ENCODE measurements at regions not wholly inside any gene's neighbourhood (a gene's known extent, or its start where the extent isn't known, plus 50 kb on each side); places are given as distances from the start of the nearest gene placed in this dataset.

DNA sequence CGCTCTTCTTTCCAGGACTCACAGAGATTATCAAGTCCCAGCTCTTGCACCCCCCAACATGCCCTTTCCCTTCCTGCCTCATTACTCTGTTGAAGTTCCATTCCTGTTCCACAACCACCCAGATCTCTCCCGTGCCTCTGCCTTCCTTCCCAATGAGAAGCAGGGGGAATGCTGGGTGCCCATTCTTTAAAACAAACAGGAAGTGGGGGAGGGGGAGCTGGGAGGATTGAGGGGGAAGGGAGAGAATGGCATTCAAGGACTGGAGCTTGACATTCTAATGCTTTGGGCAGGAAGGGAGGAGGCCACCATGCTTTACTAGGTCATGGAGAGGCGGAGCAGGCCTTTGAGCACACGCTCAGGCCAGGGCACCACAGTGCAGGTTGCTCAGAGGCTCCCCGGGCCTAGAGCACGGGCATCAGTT lies 150.3 kb upstream of the IRF2BP2 start:
- H3K27me3 ChIP-seq (ENCODE audit: control insufficient read depth, insufficient read depth, low read length) = peaks cover 4% of the 10 kb centered on the region
- peaks cover 8% of the 10 kb centered on the region for H3K4me1 ChIP-seq (ENCODE audit: control insufficient read depth, insufficient read depth, low read length)
- no peak overlapping the region for H3K4me3 ChIP-seq (ENCODE audit: low read length)
- no peaks in the 10 kb centered on the region for H3K9me3 ChIP-seq (replicated peaks; ENCODE audit: control insufficient read depth, low read depth, low read length)
- DNase-seq = no peak
- no peak overlapping the region for H3K27ac ChIP-seq (ENCODE audit: low read length)
- WGBS (ENCODE audit: insufficient coverage) = 79% methylated on average over 3 of the region's 6 CpGs
- no peaks in the 10 kb centered on the region for H3K36me3 ChIP-seq (ENCODE audit: control insufficient read depth, insufficient read depth, low read length)

DNA sequence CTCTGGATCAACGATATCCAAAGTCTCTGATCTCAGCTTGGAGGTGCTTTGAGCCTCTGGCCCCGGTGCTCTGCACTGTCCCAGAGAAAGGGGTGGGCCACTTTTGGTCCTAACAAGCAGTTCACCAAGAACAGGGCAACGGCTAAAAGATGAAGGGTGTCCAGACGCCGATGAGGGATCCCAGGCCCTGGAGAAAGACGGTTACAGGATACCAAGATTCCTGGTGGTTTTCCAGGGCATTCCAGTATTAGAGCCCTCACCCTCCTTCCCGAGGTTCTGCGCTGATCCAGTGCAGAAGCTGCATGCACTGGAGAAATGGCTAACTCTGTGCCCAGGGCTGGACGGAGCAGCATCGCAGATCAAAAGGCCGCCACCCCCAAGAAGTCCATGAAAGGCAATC lies 149.9 kb upstream of the IRF2BP2 start:
- Histone ChIP-seq H3K4me1 (ENCODE audit: control insufficient read depth, insufficient read depth, low read length) (peaks cover 9% of the 10 kb centered on the region), H3K36me3 (ENCODE audit: control insufficient read depth, insufficient read depth, low read length) (no peaks in the 10 kb centered on the region), H3K4me3 (ENCODE audit: low read length) (no peak overlapping the region), H3K9me3 (replicated peaks; ENCODE audit: control insufficient read depth, low read depth, low read length) (no peaks in the 10 kb centered on the region), H3K27ac (ENCODE audit: low read length) (no peak overlapping the region), H3K27me3 (ENCODE audit: control insufficient read depth, insufficient read depth, low read length) (peaks cover 4% of the 10 kb centered on the region)
- no peak for DNase-seq
- 86% methylated on average over 11 of the region's 11 CpGs for WGBS (ENCODE audit: insufficient coverage)

DNA sequence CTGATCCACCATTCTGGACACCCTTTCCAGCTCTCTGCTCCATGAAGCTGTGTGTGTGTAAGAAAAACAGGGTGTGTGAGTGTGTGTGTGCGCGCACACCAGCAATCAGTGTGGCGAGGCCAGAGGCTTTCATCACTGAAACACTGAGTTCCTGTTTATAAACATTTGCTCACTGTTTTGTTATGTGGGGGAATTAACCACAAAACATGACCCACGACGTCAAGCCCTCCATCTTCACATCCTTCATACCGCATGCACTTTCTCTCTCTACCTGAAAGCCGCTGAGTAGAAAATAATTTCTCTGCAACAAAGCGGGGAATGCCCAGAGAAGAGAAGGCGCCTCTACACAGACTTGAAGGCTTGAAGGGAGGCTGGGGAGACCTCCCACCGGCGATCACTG lies 148.9 kb upstream of the IRF2BP2 start:
- peaks cover 9% of the 10 kb centered on the region for H3K4me1 ChIP-seq (ENCODE audit: control insufficient read depth, insufficient read depth, low read length)
- H3K27me3 ChIP-seq (ENCODE audit: control insufficient read depth, insufficient read depth, low read length) = peaks cover 4% of the 10 kb centered on the region
- 88% methylated on average over 4 of the region's 11 CpGs for WGBS (ENCODE audit: insufficient coverage)
- no peak for DNase-seq
- H3K4me3 ChIP-seq (ENCODE audit: low read length) = no peak overlapping the region
- no peaks in the 10 kb centered on the region for H3K9me3 ChIP-seq (replicated peaks; ENCODE audit: control insufficient read depth, low read depth, low read length)
- H3K27ac ChIP-seq (ENCODE audit: low read length) = no peak overlapping the region
- H3K36me3 ChIP-seq (ENCODE audit: control insufficient read depth, insufficient read depth, low read length) = no peaks in the 10 kb centered on the region

DNA sequence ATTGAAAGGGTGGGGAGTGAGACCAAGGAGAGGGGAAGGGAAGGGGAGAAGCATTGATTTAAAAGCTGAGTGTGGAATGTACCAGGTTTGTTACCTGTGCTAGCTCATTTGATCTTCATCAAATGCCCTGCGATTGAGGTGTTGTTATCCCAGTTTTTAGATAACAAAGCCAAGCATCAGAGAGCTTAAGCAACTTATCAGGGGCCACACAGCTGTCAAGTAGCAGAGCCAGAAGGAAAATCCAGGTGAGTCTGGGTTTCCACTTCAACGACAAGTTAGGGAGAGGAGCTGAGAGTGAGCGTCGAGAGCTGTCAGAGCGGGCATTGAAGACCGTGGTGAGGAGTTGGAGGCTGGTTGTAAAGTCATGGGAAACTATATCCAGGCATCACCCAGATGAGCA lies 146.9 kb upstream of the IRF2BP2 start:
- Histone ChIP-seq H3K27ac (ENCODE audit: low read length) (no peak overlapping the region), H3K27me3 (ENCODE audit: control insufficient read depth, insufficient read depth, low read length) (peaks cover 4% of the 10 kb centered on the region), H3K4me1 (ENCODE audit: control insufficient read depth, insufficient read depth, low read length) (peaks cover 9% of the 10 kb centered on the region), H3K36me3 (ENCODE audit: control insufficient read depth, insufficient read depth, low read length) (no peaks in the 10 kb centered on the region), H3K9me3 (replicated peaks; ENCODE audit: control insufficient read depth, low read depth, low read length) (no peaks in the 10 kb centered on the region), H3K4me3 (ENCODE audit: low read length) (no peak overlapping the region)
- WGBS (ENCODE audit: insufficient coverage) = 87% methylated on average over 6 of the region's 6 CpGs
- no peak for DNase-seq

DNA sequence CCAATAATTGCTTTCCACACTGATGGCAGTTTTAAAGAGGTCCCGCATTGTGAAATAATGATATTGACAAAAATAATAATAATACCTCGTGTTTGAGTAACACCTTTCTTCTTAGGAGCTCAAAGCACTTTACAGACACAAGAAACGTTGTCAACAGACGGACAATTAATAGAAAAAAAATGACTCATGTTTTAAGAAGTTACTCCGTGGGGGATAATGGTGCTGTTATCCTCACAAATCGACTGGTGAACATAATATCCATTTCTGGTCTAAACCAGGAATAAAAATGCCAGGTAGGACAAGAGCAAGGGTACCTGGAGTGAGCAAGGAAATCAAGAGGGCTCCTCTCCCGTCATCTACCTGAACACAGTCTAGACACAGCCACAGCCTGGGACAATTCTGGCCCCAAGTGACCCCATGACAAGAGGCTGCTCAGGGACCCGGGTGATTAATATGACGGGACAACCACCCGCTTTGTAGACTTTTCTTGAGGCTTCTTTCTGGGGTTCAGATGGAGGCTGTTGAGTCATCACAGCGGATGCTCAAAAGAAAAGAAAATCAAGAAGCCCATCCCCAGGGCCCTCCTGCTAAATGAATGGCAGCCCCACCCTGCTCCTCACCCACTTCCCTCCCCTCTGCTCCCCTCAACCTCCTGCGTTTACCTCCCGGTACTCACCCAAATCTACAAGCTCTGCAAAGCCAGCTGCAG lies 146.2 kb upstream of the IRF2BP2 start:
- Histone ChIP-seq H3K27ac (ENCODE audit: low read length) (no peak overlapping the region), H3K36me3 (ENCODE audit: control insufficient read depth, insufficient read depth, low read length) (no peaks in the 10 kb centered on the region), H3K4me3 (ENCODE audit: low read length) (no peak overlapping the region), H3K4me1 (ENCODE audit: control insufficient read depth, insufficient read depth, low read length) (peaks cover 9% of the 10 kb centered on the region), H3K9me3 (replicated peaks; ENCODE audit: control insufficient read depth, low read depth, low read length) (no peaks in the 10 kb centered on the region), H3K27me3 (ENCODE audit: control insufficient read depth, insufficient read depth, low read length) (peaks cover 4% of the 10 kb centered on the region)
- 81% methylated on average over 4 of the region's 13 CpGs for WGBS (ENCODE audit: insufficient coverage)
- no peak for DNase-seq

DNA sequence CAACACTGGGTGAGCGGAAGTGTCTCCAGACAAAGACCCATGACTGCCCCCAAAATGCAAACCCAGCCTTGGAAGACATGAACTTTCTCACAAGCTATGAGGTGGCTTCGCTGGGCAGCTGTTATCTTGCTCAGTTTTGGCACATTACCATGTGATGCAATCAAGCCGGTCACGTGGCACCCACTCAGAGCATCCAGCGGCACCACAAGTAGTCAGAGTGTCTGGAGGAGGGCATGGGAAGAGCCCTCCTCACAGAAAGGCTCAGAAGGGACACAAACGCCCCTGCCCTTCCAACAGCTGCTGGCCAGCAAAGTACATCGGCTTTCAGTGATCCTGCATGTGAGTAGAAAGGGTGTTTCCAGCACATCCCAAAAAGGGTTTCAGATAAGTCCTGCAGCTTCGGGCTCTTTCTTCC lies 145.5 kb upstream of the IRF2BP2 start:
- Histone ChIP-seq H3K36me3 (ENCODE audit: control insufficient read depth, insufficient read depth, low read length) (no peaks in the 10 kb centered on the region), H3K9me3 (replicated peaks; ENCODE audit: control insufficient read depth, low read depth, low read length) (no peaks in the 10 kb centered on the region), H3K27ac (ENCODE audit: low read length) (peak overlapping the region; percentile 25), H3K4me3 (ENCODE audit: low read length) (no peak overlapping the region), H3K27me3 (ENCODE audit: control insufficient read depth, insufficient read depth, low read length) (peaks cover 4% of the 10 kb centered on the region), H3K4me1 (ENCODE audit: control insufficient read depth, insufficient read depth, low read length) (peaks cover 9% of the 10 kb centered on the region)
- peak; percentile 76 for DNase-seq
- WGBS (ENCODE audit: insufficient coverage) = 59% methylated on average over 5 of the region's 8 CpGs

DNA sequence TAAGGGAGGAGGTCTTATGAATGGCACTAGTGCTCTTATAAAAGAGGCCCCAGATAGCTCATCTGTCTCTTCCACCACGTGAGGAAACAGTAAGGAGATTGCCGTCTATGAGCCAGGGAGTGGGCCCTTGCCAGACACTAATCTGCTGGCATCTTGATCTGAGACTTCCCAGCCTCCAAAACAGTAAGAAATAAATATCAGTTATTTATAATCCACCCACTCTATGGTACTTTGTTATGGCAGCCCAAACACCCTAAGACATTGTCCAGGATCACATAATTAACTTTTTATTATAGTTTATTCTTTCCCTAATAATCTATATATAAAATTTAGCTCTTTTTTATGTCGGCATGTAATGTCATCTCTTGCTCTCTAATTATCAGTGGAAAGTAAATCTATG lies 144.0 kb upstream of the IRF2BP2 start:
- H3K4me1 ChIP-seq (ENCODE audit: control insufficient read depth, insufficient read depth, low read length) = peaks cover 7% of the 10 kb centered on the region
- no peaks in the 10 kb centered on the region for H3K9me3 ChIP-seq (replicated peaks; ENCODE audit: control insufficient read depth, low read depth, low read length)
- peaks cover 4% of the 10 kb centered on the region for H3K27me3 ChIP-seq (ENCODE audit: control insufficient read depth, insufficient read depth, low read length)
- H3K4me3 ChIP-seq (ENCODE audit: low read length) = no peak overlapping the region
- no peak for DNase-seq
- WGBS (ENCODE audit: insufficient coverage) = no CpG with 5 or more reads among the region's 3 CpGs
- H3K27ac ChIP-seq (ENCODE audit: low read length) = no peak overlapping the region
- no peaks in the 10 kb centered on the region for H3K36me3 ChIP-seq (ENCODE audit: control insufficient read depth, insufficient read depth, low read length)

DNA sequence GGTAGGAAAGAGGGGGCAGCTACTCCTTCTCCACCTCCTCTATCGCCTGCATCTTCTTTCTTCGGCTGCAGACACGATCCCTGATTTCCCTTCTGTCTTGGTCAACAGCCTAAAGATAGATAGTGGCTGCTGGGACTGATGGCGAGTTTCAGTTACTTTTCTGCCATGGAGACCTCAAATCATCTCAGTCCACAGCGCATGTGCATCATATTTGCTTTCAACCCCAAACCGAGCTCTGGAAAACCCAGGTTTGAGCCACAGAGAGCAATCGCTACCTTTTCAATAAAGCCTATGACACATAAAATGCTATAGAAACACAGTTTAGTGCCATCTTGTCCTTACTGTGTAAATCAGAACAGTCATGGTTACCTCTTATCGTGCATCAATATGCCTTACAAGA lies 142.9 kb upstream of the IRF2BP2 start:
- H3K36me3 ChIP-seq (ENCODE audit: control insufficient read depth, insufficient read depth, low read length) = no peaks in the 10 kb centered on the region
- WGBS (ENCODE audit: insufficient coverage) = 100% methylated on average over 3 of the region's 8 CpGs
- H3K27me3 ChIP-seq (ENCODE audit: control insufficient read depth, insufficient read depth, low read length) = peaks cover 4% of the 10 kb centered on the region
- no peak for DNase-seq
- no peak overlapping the region for H3K27ac ChIP-seq (ENCODE audit: low read length)
- peaks cover 7% of the 10 kb centered on the region for H3K4me1 ChIP-seq (ENCODE audit: control insufficient read depth, insufficient read depth, low read length)
- H3K9me3 ChIP-seq (replicated peaks; ENCODE audit: control insufficient read depth, low read depth, low read length) = no peaks in the 10 kb centered on the region
- no peak overlapping the region for H3K4me3 ChIP-seq (ENCODE audit: low read length)

DNA sequence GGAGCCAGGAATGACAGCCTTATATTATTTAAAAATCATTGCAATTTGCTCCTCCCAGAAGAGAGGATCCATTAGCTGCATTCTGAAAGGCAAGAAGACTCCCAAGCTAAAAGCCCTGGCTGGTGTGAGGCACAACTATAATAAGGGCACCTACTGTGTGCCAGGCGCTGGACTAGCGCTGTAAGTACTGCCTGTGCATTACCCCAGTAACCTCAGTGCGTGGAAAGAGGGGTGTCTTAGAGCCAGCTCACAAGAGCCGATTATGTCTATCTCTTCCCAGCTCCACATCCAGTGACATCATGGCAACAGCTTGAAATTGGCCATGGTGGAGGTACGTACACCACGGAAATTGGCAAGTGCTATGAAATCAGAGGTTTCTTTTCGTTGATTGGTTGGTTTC lies 141.7 kb upstream of the IRF2BP2 start:
- peaks cover 4% of the 10 kb centered on the region for H3K27me3 ChIP-seq (ENCODE audit: control insufficient read depth, insufficient read depth, low read length)
- WGBS (ENCODE audit: insufficient coverage) = 100% methylated on average over 4 of the region's 7 CpGs
- H3K4me1 ChIP-seq (ENCODE audit: control insufficient read depth, insufficient read depth, low read length) = peaks cover 7% of the 10 kb centered on the region
- no peaks in the 10 kb centered on the region for H3K9me3 ChIP-seq (replicated peaks; ENCODE audit: control insufficient read depth, low read depth, low read length)
- H3K27ac ChIP-seq (ENCODE audit: low read length) = no peak overlapping the region
- H3K4me3 ChIP-seq (ENCODE audit: low read length) = no peak overlapping the region
- no peaks in the 10 kb centered on the region for H3K36me3 ChIP-seq (ENCODE audit: control insufficient read depth, insufficient read depth, low read length)
- DNase-seq = no peak

DNA sequence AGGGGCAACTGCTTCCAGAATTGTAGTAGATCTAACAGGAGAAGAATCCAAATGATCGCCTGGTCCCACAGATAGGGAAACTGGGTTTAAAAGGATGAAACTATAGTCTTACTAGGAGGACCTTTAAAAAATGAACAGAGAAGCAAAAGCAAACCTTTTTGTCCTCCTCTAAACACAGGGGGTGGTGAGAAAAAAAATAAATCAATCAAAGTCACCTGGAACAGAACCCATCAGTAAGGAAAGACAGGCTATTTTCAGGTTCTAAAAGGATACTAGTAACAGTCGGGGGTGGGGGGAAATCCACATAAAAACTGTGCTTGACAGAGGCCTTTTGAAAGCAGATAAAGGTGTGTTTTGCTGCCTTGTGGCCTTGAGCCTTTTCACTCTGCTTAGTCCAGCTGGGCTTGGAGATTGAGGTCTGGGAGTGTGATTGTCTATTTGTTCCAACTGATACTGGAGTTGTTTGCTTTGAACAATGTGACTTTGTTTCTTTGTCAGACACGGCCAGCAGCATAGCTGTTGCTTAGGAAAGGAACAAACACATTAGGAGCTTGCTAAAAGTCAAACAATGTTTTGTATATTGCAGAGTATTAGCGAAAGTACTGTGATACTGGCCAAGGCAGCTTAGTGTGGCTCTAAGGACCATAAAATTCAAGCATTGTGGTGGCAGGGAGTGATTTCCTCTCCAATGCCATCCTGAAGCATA lies 141.1 kb upstream of the IRF2BP2 start:
- no peak for DNase-seq
- no peak overlapping the region for H3K27ac ChIP-seq (ENCODE audit: low read length)
- no peak overlapping the region for H3K4me3 ChIP-seq (ENCODE audit: low read length)
- no peaks in the 10 kb centered on the region for H3K9me3 ChIP-seq (replicated peaks; ENCODE audit: control insufficient read depth, low read depth, low read length)
- 81% methylated on average over 3 of the region's 4 CpGs for WGBS (ENCODE audit: insufficient coverage)
- H3K36me3 ChIP-seq (ENCODE audit: control insufficient read depth, insufficient read depth, low read length) = no peaks in the 10 kb centered on the region
- no peaks in the 10 kb centered on the region for H3K27me3 ChIP-seq (ENCODE audit: control insufficient read depth, insufficient read depth, low read length)
- H3K4me1 ChIP-seq (ENCODE audit: control insufficient read depth, insufficient read depth, low read length) = peaks cover 7% of the 10 kb centered on the region
